ENCODE measurements at regions not wholly inside any gene's neighbourhood (a gene's known extent, or its start where the extent isn't known, plus 50 kb on each side); places are given as distances from the start of the nearest gene placed in this dataset.

- TF ChIP-seq GATA2 (IDR thresholded peaks at IDR 0.05; ENCODE audit: low read depth, low read length) = no peak
- no peak for TF ChIP-seq GATA3 (IDR thresholded peaks at IDR 0.05; ENCODE audit: low read depth, low read length)
These were observed 338.1 kb downstream of the DHRSX start for GRCh38 chrX:2162695-2163094.

- TF ChIP-seq GATA3 (IDR thresholded peaks at IDR 0.05; ENCODE audit: low read depth, low read length) (no peak), GATA2 (IDR thresholded peaks at IDR 0.05; ENCODE audit: low read depth, low read length) (no peak)
These were observed 340.9 kb downstream of the DHRSX start for GRCh38 chrX:2159861-2160260.

GRCh38 chrX:2159393-2159792 lies 341.4 kb downstream of the DHRSX start:
- TF ChIP-seq GATA2 (IDR thresholded peaks at IDR 0.05; ENCODE audit: low read depth, low read length) (no peak), GATA3 (IDR thresholded peaks at IDR 0.05; ENCODE audit: low read depth, low read length) (no peak)

DNA sequence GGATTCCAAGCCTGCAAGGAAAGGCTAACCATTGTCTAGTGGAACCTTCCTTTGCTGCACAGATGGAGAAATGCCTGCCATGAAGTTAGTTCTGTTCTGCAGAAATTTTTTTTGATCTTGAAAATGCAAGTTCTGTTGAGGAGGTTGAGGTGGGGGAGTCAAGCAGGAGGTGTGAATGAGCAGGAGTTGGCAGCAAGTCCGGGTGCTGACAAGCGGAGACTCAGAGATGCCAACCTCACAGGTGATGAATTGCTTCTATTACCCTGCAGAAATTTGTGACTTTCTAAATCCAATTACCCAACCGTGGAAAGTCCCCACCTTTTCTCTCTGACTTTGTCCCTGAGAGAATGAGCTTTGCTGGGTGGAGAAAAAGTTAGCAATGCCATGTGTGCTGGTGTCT lies 350.1 kb downstream of the DHRSX start:
- TF ChIP-seq GATA3 (IDR thresholded peaks at IDR 0.05; ENCODE audit: low read depth, low read length) = no peak
- TF ChIP-seq GATA2 (IDR thresholded peaks at IDR 0.05; ENCODE audit: low read depth, low read length) = no peak

GRCh38 chrX:2147928-2148327 lies 352.8 kb downstream of the DHRSX start:
- TF ChIP-seq GATA2 (IDR thresholded peaks at IDR 0.05; ENCODE audit: low read depth, low read length) = peak; percentile 22; the same call in 1 of the 2 replicates
- no peak for TF ChIP-seq GATA3 (IDR thresholded peaks at IDR 0.05; ENCODE audit: low read depth, low read length)

- TF ChIP-seq GATA3 (IDR thresholded peaks at IDR 0.05; ENCODE audit: low read depth, low read length) = no peak
- TF ChIP-seq GATA2 (IDR thresholded peaks at IDR 0.05; ENCODE audit: low read depth, low read length) = no peak
These were observed 354.9 kb downstream of the DHRSX start for GRCh38 chrX:2145692-2146367.

DNA sequence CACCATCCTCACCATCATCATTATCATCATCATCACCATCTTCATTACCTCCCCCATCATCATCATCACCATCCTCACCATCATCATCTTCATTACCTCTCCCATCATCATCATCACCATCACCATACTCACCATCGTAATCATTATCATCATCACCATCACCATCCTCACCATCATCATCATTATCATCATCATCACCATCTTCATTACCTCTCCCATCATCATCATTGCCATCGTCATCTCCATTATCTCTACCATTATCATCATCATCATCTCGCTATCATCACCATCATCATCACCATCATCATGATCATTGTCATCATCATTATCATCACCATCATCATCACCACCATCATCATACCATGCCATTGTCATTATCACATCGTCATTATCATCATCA lies 362.9 kb downstream of the DHRSX start:
- TF ChIP-seq GATA3 (IDR thresholded peaks at IDR 0.05; ENCODE audit: low read depth, low read length) = no peak
- TF ChIP-seq GATA2 (IDR thresholded peaks at IDR 0.05; ENCODE audit: low read depth, low read length) = no peak

- TF ChIP-seq GATA2 (IDR thresholded peaks at IDR 0.05; ENCODE audit: low read depth, low read length) (no peak), GATA3 (IDR thresholded peaks at IDR 0.05; ENCODE audit: low read depth, low read length) (no peak)
These were observed 363.9 kb downstream of the DHRSX start for GRCh38 chrX:2136848-2137247.

- TF ChIP-seq GATA2 (IDR thresholded peaks at IDR 0.05; ENCODE audit: low read depth, low read length) = no peak
- TF ChIP-seq GATA3 (IDR thresholded peaks at IDR 0.05; ENCODE audit: low read depth, low read length) = no peak
These were observed 365.4 kb downstream of the DHRSX start for GRCh38 chrX:2135421-2135820.

GRCh38 chrX:2134782-2135181 lies 366.0 kb downstream of the DHRSX start:
- TF ChIP-seq GATA2 (IDR thresholded peaks at IDR 0.05; ENCODE audit: low read depth, low read length) = no peak
- no peak for TF ChIP-seq GATA3 (IDR thresholded peaks at IDR 0.05; ENCODE audit: low read depth, low read length)
